HL-60/S4 treated with retinoic acid at 250 ng/mL for 4 days and 3 days (cell line): ENCODE measurements at regions not wholly inside any gene's neighbourhood (a gene's known extent, or its start where the extent isn't known, plus 50 kb on each side); places are given as distances from the start of the nearest gene placed in this dataset.

Source experiments
- in situ Hi-C: fragments of 300-500 bp; cut with MboI; formaldehyde crosslinking; loops from 2 replicates; pipeline ENCODE4 v1.7.0; 2022; ENCODE audit warnings: low sequenced_read_pairs

- in situ Hi-C loops: no loop called here
Observed at GRCh38 chr19:27901078-27901477, 1311.9 kb downstream of the UQCRFS1 start.

- in situ Hi-C loops: no loop called here
Observed at GRCh38 chr19:27896091-27896490, 1316.9 kb downstream of the UQCRFS1 start.

GRCh38 chr19:27894906-27895754, 1317.8 kb downstream of the UQCRFS1 start:
- in situ Hi-C loops: no loop called here

- in situ Hi-C loops: no loop called here
Observed at GRCh38 chr19:27892500-27892899, 1320.5 kb downstream of the UQCRFS1 start.

- in situ Hi-C loops: no loop called here
Observed at GRCh38 chr19:27891411-27891810, 1321.5 kb downstream of the UQCRFS1 start.

- in situ Hi-C loops: no loop called here
Observed at GRCh38 chr19:27890696-27891095, 1322.3 kb downstream of the UQCRFS1 start.

GRCh38 chr19:27890206-27890605, 1322.7 kb downstream of the UQCRFS1 start:
- in situ Hi-C loops: no loop called here

- in situ Hi-C loops: no loop called here
Observed at GRCh38 chr19:27889156-27889555, 1323.8 kb downstream of the UQCRFS1 start.

- in situ Hi-C loops: no loop called here
Observed at GRCh38 chr19:27887946-27888345, 1325.0 kb downstream of the UQCRFS1 start.

GRCh38 chr19:27885359-27885758, 1327.6 kb downstream of the UQCRFS1 start:
- in situ Hi-C loops: no loop called here

- in situ Hi-C loops: no loop called here
Observed at GRCh38 chr19:27884376-27884775, 1328.6 kb downstream of the UQCRFS1 start.

- in situ Hi-C loops: no loop called here
Observed at GRCh38 chr19:27881213-27881612, 1331.7 kb downstream of the UQCRFS1 start.

- in situ Hi-C loops: no loop called here
Observed at GRCh38 chr19:27876976-27877512, 1335.9 kb downstream of the UQCRFS1 start.

- in situ Hi-C loops: no loop called here
Observed at GRCh38 chr19:27876489-27876888, 1336.5 kb downstream of the UQCRFS1 start.

GRCh38 chr19:27872370-27872769, 1340.6 kb downstream of the UQCRFS1 start:
- in situ Hi-C loops: no loop called here

GRCh38 chr19:27870293-27870692, 1342.7 kb downstream of the UQCRFS1 start:
- in situ Hi-C loops: no loop called here

- in situ Hi-C loops: no loop called here
Observed at GRCh38 chr19:27868007-27868406, 1344.9 kb downstream of the UQCRFS1 start.

GRCh38 chr19:27865927-27866777, 1346.8 kb downstream of the UQCRFS1 start:
- in situ Hi-C loops: no loop called here

GRCh38 chr19:27861411-27861975, 1351.5 kb downstream of the UQCRFS1 start:
- in situ Hi-C loops: no loop called here

GRCh38 chr19:27860309-27860934, 1352.5 kb downstream of the UQCRFS1 start:
- in situ Hi-C loops: no loop called here

GRCh38 chr19:27859689-27860088, 1353.3 kb downstream of the UQCRFS1 start:
- in situ Hi-C loops: no loop called here
